ENCODE measurements at regions not wholly inside any gene's neighbourhood (a gene's known extent, or its start where the extent isn't known, plus 50 kb on each side); places are given as distances from the start of the nearest gene placed in this dataset.
"Not testable (repeated sequence)": the region's sequence is repeated elsewhere in the genome, so short reads cannot be mapped to it uniquely, and the experiment has no call there.

DNA sequence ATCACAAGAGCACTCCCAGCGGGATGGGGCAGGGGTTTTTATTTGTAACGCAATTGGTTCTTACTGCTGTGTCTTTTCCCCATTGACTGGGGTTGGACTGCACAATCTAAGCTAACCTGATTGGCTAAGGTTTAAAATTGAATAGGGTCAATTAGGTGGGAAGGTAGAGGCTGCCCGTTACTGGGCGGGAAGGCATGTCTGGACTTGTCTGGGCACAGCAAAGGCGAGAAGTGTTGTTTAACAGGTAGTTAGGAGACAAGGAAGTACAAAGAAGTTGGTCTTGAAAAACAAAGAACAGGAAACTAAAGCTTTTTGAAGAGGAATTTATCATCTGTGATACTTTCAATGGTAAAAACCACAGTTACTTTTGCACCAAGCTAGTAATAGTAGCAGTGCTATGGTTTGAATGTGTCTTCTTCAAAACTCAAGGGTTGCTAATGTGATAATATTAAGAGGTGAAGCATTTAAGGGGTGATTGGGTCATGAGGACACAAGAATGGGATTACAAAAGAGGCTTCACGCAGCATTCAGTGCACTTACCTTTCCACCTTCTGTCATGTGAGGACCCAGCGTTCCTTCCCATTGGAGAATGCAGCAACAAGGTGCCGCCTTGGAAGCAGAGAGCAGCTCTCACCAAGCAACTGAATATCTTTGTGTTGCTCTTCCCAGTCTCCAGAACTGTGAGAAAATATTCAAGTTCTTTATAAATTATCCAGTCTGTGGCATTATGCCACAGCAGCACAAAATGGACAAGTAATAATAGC, 875.5 kb upstream of the SORCS1 start:
- TF ChIP-seq, protein P1, sequence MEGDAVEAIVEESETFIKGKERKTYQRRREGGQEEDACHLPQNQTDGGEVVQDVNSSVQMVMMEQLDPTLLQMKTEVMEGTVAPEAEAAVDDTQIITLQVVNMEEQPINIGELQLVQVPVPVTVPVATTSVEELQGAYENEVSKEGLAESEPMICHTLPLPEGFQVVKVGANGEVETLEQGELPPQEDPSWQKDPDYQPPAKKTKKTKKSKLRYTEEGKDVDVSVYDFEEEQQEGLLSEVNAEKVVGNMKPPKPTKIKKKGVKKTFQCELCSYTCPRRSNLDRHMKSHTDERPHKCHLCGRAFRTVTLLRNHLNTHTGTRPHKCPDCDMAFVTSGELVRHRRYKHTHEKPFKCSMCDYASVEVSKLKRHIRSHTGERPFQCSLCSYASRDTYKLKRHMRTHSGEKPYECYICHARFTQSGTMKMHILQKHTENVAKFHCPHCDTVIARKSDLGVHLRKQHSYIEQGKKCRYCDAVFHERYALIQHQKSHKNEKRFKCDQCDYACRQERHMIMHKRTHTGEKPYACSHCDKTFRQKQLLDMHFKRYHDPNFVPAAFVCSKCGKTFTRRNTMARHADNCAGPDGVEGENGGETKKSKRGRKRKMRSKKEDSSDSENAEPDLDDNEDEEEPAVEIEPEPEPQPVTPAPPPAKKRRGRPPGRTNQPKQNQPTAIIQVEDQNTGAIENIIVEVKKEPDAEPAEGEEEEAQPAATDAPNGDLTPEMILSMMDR (conservative IDR thresholded peaks at IDR 0.05; ENCODE audit: low read depth, low read length) = no peak
- H3K4me3 ChIP-seq (ENCODE audit: low read depth, low read length) = no peak overlapping the region
- DNase-seq (ENCODE audit: low read depth) = no peak

DNA sequence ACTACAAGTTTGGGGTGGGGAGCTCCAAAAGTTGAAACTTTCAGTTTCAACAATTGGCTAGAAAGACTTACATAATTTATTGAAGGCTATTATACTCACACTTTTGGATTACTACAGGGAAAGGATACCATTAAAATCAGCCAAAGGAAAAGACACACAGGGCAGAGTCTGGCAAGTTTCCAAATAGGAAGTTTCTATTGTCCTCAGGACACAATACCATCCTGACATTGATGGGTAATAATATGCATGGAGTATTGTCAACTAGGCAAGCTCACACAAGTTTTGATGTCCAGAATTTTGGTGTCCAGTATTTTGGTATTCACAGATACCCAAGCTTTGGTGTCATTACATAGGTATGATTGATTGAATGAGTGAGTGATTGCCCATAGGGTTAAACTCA, 872.6 kb upstream of the SORCS1 start:
- TF ChIP-seq, protein P1 (conservative IDR thresholded peaks at IDR 0.05; ENCODE audit: low read depth, low read length) = no peak
- no peak for DNase-seq (ENCODE audit: low read depth)
- no peak overlapping the region for H3K4me3 ChIP-seq (ENCODE audit: low read depth, low read length)

DNA sequence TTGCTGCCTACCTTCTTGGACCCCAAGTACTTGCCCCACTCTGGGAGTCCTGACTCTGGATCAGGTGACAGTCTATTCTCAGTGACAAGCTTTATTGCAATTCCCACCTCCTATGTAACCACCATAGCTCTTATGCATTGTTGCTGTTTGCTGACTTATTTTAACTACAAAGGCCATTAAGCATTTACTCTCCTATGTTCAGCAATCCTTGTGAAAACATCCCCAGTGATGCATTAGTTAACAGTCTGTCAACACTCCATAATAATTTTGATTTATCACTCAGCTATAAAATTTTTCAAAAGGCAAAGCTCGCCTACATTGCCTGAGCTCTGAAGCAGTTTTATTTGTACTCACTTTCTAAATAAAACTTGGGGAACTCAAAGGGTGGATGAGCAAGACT, 871.8 kb upstream of the SORCS1 start:
- no peak for DNase-seq (ENCODE audit: low read depth)
- TF ChIP-seq, protein P1 (conservative IDR thresholded peaks at IDR 0.05; ENCODE audit: low read depth, low read length) = no peak
- H3K4me3 ChIP-seq (ENCODE audit: low read depth, low read length) = no peak overlapping the region

DNA sequence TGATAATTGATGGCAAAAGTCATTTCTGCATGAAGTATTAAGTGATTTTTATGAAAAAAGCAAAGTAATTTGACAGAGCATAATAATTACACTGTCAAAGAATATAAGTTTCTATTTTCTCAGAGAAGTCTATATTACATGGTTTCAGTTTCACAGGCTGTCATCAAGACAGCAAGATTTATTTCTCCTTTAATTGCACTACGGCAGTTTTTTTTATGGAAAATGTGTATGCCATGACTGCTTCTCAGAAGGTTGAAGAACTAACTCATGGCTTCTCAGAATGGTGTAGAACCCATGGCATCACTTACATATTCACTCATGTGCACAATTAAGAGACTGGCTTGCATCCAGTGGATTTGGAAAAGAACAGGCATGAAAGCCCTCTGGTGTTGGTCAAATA, 870.3 kb upstream of the SORCS1 start:
- TF ChIP-seq, protein P1 (conservative IDR thresholded peaks at IDR 0.05; ENCODE audit: low read depth, low read length) = no peak
- DNase-seq (ENCODE audit: low read depth) = no peak
- no peak overlapping the region for H3K4me3 ChIP-seq (ENCODE audit: low read depth, low read length)

DNA sequence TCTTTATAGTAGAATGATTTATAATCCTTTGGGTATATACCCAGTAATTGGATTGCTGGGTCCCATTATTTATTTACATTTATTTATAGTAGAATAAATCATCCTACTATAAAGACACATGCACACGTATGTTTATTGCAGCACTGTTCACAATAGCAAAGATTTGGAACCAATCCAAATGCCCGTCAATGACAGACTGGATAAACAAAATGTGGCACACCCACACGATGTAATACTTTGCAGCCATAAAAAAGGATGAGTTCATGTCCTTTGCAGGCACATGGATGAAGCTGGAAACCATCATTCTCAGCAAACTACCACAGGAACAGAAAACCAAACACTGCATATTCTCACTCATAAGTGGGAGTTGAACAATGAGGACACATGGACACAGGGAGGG, 869.0 kb upstream of the SORCS1 start:
- not testable (repeated sequence) for DNase-seq (ENCODE audit: low read depth)

DNA sequence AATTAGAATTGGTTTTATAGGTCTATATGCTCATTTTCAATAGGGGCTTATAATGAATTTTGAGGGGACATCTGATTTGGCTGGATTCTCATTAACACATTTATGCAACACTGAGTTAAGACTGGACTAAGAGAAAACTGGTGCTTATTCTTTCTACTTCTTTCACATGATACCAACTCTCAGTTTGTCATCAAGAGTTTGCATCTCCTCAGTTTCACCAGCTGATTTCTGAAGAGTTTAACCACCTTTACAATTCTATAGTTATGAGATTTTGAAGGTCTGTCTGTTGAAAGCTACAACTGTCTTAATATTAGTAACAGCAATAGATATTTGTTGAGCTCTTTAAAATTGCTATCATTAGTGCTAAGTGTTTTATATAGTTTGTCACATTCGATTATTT, 867.0 kb upstream of the SORCS1 start:
- TF ChIP-seq, protein P1 (conservative IDR thresholded peaks at IDR 0.05; ENCODE audit: low read depth, low read length) = no peak
- no peak overlapping the region for H3K4me3 ChIP-seq (ENCODE audit: low read depth, low read length)
- no peak for DNase-seq (ENCODE audit: low read depth)

More for the DNA sequence above, 869.0 kb upstream of the SORCS1 start:
- not testable (repeated sequence) for H3K4me3 ChIP-seq (ENCODE audit: low read depth, low read length)

DNA sequence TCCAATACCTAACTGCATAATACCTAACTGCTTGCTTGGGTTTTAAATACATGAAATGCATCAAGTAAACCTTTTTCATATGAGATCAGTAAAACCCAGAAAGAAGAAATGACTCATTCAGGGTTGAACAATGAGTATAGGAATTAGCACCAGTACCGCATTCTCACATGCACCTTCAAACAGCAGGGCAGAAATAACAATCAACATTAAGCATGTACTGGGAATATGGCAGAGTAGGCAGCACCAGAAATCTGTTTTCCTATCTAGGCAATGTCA, 850.3 kb upstream of the SORCS1 start:
- TF ChIP-seq, protein P1 (conservative IDR thresholded peaks at IDR 0.05; ENCODE audit: low read depth, low read length) = no peak
- DNase-seq (ENCODE audit: low read depth) = no peak
- no peak overlapping the region for H3K4me3 ChIP-seq (ENCODE audit: low read depth, low read length)
